ENCODE measurements at regions not wholly inside any gene's neighbourhood (a gene's known extent, or its start where the extent isn't known, plus 50 kb on each side); places are given as distances from the start of the nearest gene placed in this dataset.

GRCh38 chr2:39568561-39569006, 97.1 kb upstream of the TMEM178A start:
- no peaks in the 10 kb centered on the region for H3K27me3 ChIP-seq
- TF ChIP-seq, protein P1, sequence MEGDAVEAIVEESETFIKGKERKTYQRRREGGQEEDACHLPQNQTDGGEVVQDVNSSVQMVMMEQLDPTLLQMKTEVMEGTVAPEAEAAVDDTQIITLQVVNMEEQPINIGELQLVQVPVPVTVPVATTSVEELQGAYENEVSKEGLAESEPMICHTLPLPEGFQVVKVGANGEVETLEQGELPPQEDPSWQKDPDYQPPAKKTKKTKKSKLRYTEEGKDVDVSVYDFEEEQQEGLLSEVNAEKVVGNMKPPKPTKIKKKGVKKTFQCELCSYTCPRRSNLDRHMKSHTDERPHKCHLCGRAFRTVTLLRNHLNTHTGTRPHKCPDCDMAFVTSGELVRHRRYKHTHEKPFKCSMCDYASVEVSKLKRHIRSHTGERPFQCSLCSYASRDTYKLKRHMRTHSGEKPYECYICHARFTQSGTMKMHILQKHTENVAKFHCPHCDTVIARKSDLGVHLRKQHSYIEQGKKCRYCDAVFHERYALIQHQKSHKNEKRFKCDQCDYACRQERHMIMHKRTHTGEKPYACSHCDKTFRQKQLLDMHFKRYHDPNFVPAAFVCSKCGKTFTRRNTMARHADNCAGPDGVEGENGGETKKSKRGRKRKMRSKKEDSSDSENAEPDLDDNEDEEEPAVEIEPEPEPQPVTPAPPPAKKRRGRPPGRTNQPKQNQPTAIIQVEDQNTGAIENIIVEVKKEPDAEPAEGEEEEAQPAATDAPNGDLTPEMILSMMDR (IDR thresholded peaks at IDR 0.05) = no peak
- no peak for TF ChIP-seq POLR2A (IDR thresholded peaks at IDR 0.05)
- TF ChIP-seq EP300 (IDR thresholded peaks at IDR 0.05) = no peak
- peaks cover 0 to 12% (median 3%) of the 10 kb centered on the region in 4 donors for H3K9me3 ChIP-seq
- 19 to 28% methylated on average over 3 of the region's 3 CpGs for WGBS, 2 donors
- DNase-seq (ENCODE audit: low spot score in 2 of 2) = no peak
- peaks cover 0 to 31% (median 4%) of the 10 kb centered on the region in 4 donors for H3K4me1 ChIP-seq
- no peaks in the 10 kb centered on the region for H3K36me3 ChIP-seq
- peak overlapping the region in 2 of 4 donors; percentile 38 to 65 for H3K27ac ChIP-seq
- no peak overlapping the region for H3K4me3 ChIP-seq

- no peak for DNase-seq (ENCODE audit: low spot score in 2 of 2)
- H3K27me3 ChIP-seq = no peaks in the 10 kb centered on the region
- TF ChIP-seq POLR2A (IDR thresholded peaks at IDR 0.05) (no peak), EP300 (IDR thresholded peaks at IDR 0.05) (no peak)
- TF ChIP-seq, protein P1 (IDR thresholded peaks at IDR 0.05) = no peak
- WGBS, 2 donors = 52% methylated on average over 1 of the region's 1 CpG
- peaks cover 0 to 31% (median 4%) of the 10 kb centered on the region in 4 donors for H3K4me1 ChIP-seq
- no peak overlapping the region for H3K27ac ChIP-seq
- no peak overlapping the region for H3K4me3 ChIP-seq
- no peaks in the 10 kb centered on the region for H3K9me3 ChIP-seq
- H3K36me3 ChIP-seq = no peaks in the 10 kb centered on the region
Measured at GRCh38 chr2:39570130-39570555, 95.6 kb upstream of the TMEM178A start.

DNA sequence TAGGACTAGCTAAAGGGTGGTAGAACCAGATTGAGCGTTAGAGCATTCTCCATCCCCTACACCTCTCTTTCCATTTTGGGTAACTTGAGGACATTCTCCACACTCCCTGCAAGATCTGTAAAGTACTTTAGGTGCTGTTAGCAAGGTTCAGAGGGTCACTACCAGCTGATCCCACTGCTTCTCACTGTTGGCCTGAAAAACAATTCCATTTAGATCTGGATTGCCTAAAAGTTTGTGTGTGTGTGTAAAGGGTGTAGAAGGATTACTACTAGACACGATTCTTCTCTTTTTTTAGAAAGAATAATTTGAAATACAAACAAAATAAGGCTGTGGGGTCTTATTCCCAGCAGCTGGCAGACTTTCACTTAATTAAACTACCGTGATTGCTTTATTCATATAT, 95.1 kb upstream of the TMEM178A start:
- no peak for DNase-seq (ENCODE audit: low spot score in 2 of 2)
- TF ChIP-seq EP300 (IDR thresholded peaks at IDR 0.05) (no peak), POLR2A (IDR thresholded peaks at IDR 0.05) (no peak)
- TF ChIP-seq, protein P1 (IDR thresholded peaks at IDR 0.05) = no peak
- no peak overlapping the region for H3K27ac ChIP-seq
- peaks cover 0 to 31% (median 4%) of the 10 kb centered on the region in 4 donors for H3K4me1 ChIP-seq
- H3K9me3 ChIP-seq = no peaks in the 10 kb centered on the region
- no peak overlapping the region for H3K4me3 ChIP-seq
- WGBS, 2 donors = 33 to 47% methylated on average over 3 of the region's 3 CpGs
- no peaks in the 10 kb centered on the region for H3K27me3 ChIP-seq
- no peaks in the 10 kb centered on the region for H3K36me3 ChIP-seq

- DNase-seq (ENCODE audit: low spot score in 2 of 2) = no peak
- peaks cover 0 to 3% (median 0%) of the 10 kb centered on the region in 4 donors for H3K9me3 ChIP-seq
- 46 to 54% methylated on average over 6 of the region's 6 CpGs for WGBS, 2 donors
- TF ChIP-seq POLR2A (IDR thresholded peaks at IDR 0.05) = no peak
- TF ChIP-seq, protein P1 (IDR thresholded peaks at IDR 0.05) = no peak
- no peak for TF ChIP-seq EP300 (IDR thresholded peaks at IDR 0.05)
- H3K4me1 ChIP-seq = peaks cover 0 to 31% (median 4%) of the 10 kb centered on the region in 4 donors
- H3K36me3 ChIP-seq = no peaks in the 10 kb centered on the region
- H3K27ac ChIP-seq = no peak overlapping the region
- no peaks in the 10 kb centered on the region for H3K27me3 ChIP-seq
- H3K4me3 ChIP-seq = no peak overlapping the region
Measured at GRCh38 chr2:39571111-39571731, 94.5 kb upstream of the TMEM178A start.

- H3K4me3 ChIP-seq = no peak overlapping the region
- H3K9me3 ChIP-seq = peaks cover 0 to 4% (median 0%) of the 10 kb centered on the region in 4 donors
- H3K4me1 ChIP-seq = peaks cover 0 to 25% (median 4%) of the 10 kb centered on the region in 4 donors
- WGBS, 2 donors = 96 to 100% methylated on average over 1 of the region's 1 CpG
- no peak overlapping the region for H3K27ac ChIP-seq
- H3K27me3 ChIP-seq = no peaks in the 10 kb centered on the region
- no peak for DNase-seq (ENCODE audit: low spot score in 2 of 2)
- TF ChIP-seq POLR2A (IDR thresholded peaks at IDR 0.05) (no peak), EP300 (IDR thresholded peaks at IDR 0.05) (no peak)
- TF ChIP-seq, protein P1 (IDR thresholded peaks at IDR 0.05) = no peak
- H3K36me3 ChIP-seq = no peaks in the 10 kb centered on the region
Measured at GRCh38 chr2:39573276-39573675, 92.4 kb upstream of the TMEM178A start.
